ENCODE measurements at regions not wholly inside any gene's neighbourhood (a gene's known extent, or its start where the extent isn't known, plus 50 kb on each side); places are given as distances from the start of the nearest gene placed in this dataset.
A peak's percentile ranks its signal among the peaks of the same experiment; 100 is the strongest.

DNA sequence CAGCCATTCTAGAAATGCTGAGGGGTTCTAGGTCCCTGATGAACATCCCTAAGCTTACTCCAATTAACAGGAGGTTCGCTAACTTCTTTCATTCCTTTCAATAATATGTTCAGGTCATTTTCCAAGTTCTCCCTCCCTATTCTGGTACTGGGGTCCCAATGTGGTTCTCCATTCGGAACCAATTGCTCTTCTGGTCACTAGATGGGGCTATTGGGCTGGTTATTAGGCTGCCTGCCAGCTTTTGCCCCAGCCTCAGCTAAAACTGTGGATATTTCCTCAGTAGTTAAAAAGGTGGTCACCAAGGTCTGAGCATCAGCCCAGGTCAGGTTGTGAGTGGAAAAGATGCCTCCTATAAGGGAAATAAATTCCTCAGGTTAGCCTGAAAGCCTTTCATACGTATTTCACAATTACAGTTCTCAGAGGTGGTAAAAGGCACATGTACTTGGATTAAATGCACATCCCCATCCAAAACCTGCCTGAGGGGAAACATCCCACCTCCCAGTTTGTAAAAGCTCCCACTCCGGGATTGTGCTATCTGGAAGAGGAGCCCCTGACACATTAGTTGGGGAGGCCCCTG lies 161.1 kb upstream of the CCDC179 start:
- no peak for ATAC-seq
- intact Hi-C loops (cut with micrococcal nuclease) = no loop called here
- Mint-ChIP-seq H3K36me3 (no peaks in the 10 kb centered on the region), H3K4me1 (no peaks in the 10 kb centered on the region), H3K27ac (no peak overlapping the region), H3K4me3 (no peak overlapping the region), H3K9me3 (peaks cover 0 to 4% (median 0%) of the 10 kb centered on the region in 11 donors), H3K27me3 (no peaks in the 10 kb centered on the region)
- Histone ChIP-seq H3K27me3 (ENCODE audit: control insufficient read depth in 2 of 2, insufficient read depth in 2 of 2, low read length in 2 of 2) (no peaks in the 10 kb centered on the region), H3K36me3 (ENCODE audit: control insufficient read depth in 2 of 3, insufficient read depth in 3 of 3, low read length in 3 of 3) (no peaks in the 10 kb centered on the region), H3K9me3 (ENCODE audit: control insufficient read depth in 2 of 3, low read length in 3 of 3) (no peaks in the 10 kb centered on the region), H3K4me3 (ENCODE audit: low read length) (no peak overlapping the region), H3K4me1 (ENCODE audit: control insufficient read depth in 2 of 2, insufficient read depth in 2 of 2, low read length in 2 of 2) (no peaks in the 10 kb centered on the region), H3K27ac (ENCODE audit: low read depth, low read length) (no peak overlapping the region)
- ChIA-PET CTCF (no interaction called here), POLR2A (no interaction called here)
- peak in 1 of 9 donors; percentile 1 for DNase-seq

GRCh38 chr11:23022854-23023253 lies 162.6 kb upstream of the CCDC179 start:
- no peak overlapping the region for H3K27ac ChIP-seq (ENCODE audit: low read depth, low read length)
- no peaks in the 10 kb centered on the region for H3K9me3 Mint-ChIP-seq
- ChIA-PET POLR2A (no interaction called here), CTCF (interaction anchor here (0.8 kb wide), 1 partner anchor 15 kb away, joined by 3 read pairs; no protein-coding TSS in a partner anchor)
- DNase-seq = no peak
- ATAC-seq = no peak
- H3K4me1 ChIP-seq (ENCODE audit: control insufficient read depth in 2 of 2, insufficient read depth in 2 of 2, low read length in 2 of 2) = no peaks in the 10 kb centered on the region
- H3K27me3 Mint-ChIP-seq = no peaks in the 10 kb centered on the region
- H3K36me3 Mint-ChIP-seq = no peaks in the 10 kb centered on the region
- no peaks in the 10 kb centered on the region for H3K36me3 ChIP-seq (ENCODE audit: control insufficient read depth in 2 of 3, insufficient read depth in 3 of 3, low read length in 3 of 3)
- no peak overlapping the region for H3K4me3 Mint-ChIP-seq
- H3K27me3 ChIP-seq (ENCODE audit: control insufficient read depth in 2 of 2, insufficient read depth in 2 of 2, low read length in 2 of 2) = no peaks in the 10 kb centered on the region
- H3K4me1 Mint-ChIP-seq = peaks cover 0 to 1% (median 0%) of the 10 kb centered on the region in 7 donors
- intact Hi-C loops (cut with micrococcal nuclease) = no loop called here
- H3K9me3 ChIP-seq (ENCODE audit: control insufficient read depth in 2 of 3, low read length in 3 of 3) = no peaks in the 10 kb centered on the region
- H3K27ac Mint-ChIP-seq = no peak overlapping the region
- no peak overlapping the region for H3K4me3 ChIP-seq (ENCODE audit: low read length)

DNA sequence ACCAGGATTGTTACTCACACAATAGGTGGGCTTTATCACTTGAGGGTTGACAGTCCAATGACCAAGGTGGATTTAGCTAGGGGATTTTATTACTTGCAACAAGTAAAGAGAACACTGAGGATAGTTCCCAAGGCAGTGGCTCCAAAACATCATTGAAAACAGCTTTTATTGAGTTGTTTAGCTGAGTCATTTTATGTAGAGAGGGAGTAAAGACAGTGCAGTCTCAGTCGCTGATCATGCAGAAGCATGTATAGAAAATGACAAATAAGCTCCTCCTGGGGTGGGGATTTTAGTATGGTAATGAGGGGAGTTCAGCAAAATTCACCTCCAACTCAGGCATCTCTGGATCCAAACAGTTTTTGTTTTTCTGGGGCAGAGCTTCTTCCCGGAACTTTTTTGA lies 163.0 kb upstream of the CCDC179 start:
- H3K9me3 Mint-ChIP-seq = no peaks in the 10 kb centered on the region

GRCh38 chr11:23041001-23041503 lies 180.8 kb upstream of the CCDC179 start:
- ATAC-seq (no peak), DNase-seq (no peak)
- intact Hi-C loops (cut with micrococcal nuclease) = no loop called here
- Mint-ChIP-seq H3K36me3 (no peaks in the 10 kb centered on the region), H3K4me1 (no peaks in the 10 kb centered on the region), H3K9me3 (peaks cover 0 to 9% (median 0%) of the 10 kb centered on the region in 11 donors), H3K27me3 (no peaks in the 10 kb centered on the region), H3K27ac (no peak overlapping the region), H3K4me3 (no peak overlapping the region)
- POLR2A ChIA-PET = no interaction called here
- H3K4me3 ChIP-seq (ENCODE audit: low read length) = no peak overlapping the region
- no peak overlapping the region for H3K27ac ChIP-seq (ENCODE audit: low read depth, low read length)
- no peaks in the 10 kb centered on the region for H3K27me3 ChIP-seq (ENCODE audit: control insufficient read depth in 2 of 2, insufficient read depth in 2 of 2, low read length in 2 of 2)
- no peaks in the 10 kb centered on the region for H3K9me3 ChIP-seq (ENCODE audit: control insufficient read depth in 2 of 3, low read length in 3 of 3)
- no peaks in the 10 kb centered on the region for H3K36me3 ChIP-seq (ENCODE audit: control insufficient read depth in 2 of 3, insufficient read depth in 3 of 3, low read length in 3 of 3)
- CTCF ChIA-PET = no interaction called here
- H3K4me1 ChIP-seq (ENCODE audit: control insufficient read depth in 2 of 2, insufficient read depth in 2 of 2, low read length in 2 of 2) = no peaks in the 10 kb centered on the region

More for the DNA sequence above, 163.0 kb upstream of the CCDC179 start:
- peaks cover 0 to 1% (median 0%) of the 10 kb centered on the region in 7 donors for H3K4me1 Mint-ChIP-seq
- ChIA-PET POLR2A (no interaction called here), CTCF (interaction anchor here (0.7 to 0.8 kb wide), 2 partner anchors 14 to 34 kb away, joined by 3 read pairs; no protein-coding TSS in a partner anchor)
- DNase-seq (no peak), ATAC-seq (no peak)
- H3K4me3 ChIP-seq (ENCODE audit: low read length) = no peak overlapping the region
- H3K27ac ChIP-seq (ENCODE audit: low read depth, low read length) = no peak overlapping the region
- no peaks in the 10 kb centered on the region for H3K36me3 Mint-ChIP-seq
- no peaks in the 10 kb centered on the region for H3K27me3 ChIP-seq (ENCODE audit: control insufficient read depth in 2 of 2, insufficient read depth in 2 of 2, low read length in 2 of 2)
- H3K4me1 ChIP-seq (ENCODE audit: control insufficient read depth in 2 of 2, insufficient read depth in 2 of 2, low read length in 2 of 2) = no peaks in the 10 kb centered on the region
- H3K27ac Mint-ChIP-seq = no peak overlapping the region
- H3K9me3 ChIP-seq (ENCODE audit: control insufficient read depth in 2 of 3, low read length in 3 of 3) = no peaks in the 10 kb centered on the region
- no peak overlapping the region for H3K4me3 Mint-ChIP-seq
- H3K27me3 Mint-ChIP-seq = no peaks in the 10 kb centered on the region
- no peaks in the 10 kb centered on the region for H3K36me3 ChIP-seq (ENCODE audit: control insufficient read depth in 2 of 3, insufficient read depth in 3 of 3, low read length in 3 of 3)
- intact Hi-C loops (cut with micrococcal nuclease) = no loop called here

DNA sequence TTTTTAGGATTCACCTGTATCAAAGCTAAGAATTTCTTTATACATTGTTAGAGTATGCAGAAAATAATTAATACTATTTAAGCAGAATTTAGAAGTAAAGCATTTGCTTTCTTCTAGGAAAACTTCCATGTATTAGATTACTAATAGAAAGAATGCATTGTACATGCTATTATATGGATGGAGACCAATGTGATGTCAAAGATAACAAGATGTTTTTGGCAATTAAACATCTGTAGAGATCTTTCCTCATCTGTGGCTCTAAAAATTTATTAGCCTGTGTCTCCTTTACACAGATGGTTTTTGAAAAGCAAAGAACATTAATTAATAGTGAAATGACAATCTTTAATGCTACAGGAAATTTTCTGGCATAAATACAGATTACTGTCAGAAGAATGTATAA lies 198.4 kb upstream of the CCDC179 start:
- intact Hi-C loops (cut with micrococcal nuclease) = no loop called here
- no peak for DNase-seq
- no peaks in the 10 kb centered on the region for H3K36me3 Mint-ChIP-seq
- H3K4me3 ChIP-seq (ENCODE audit: low read length) = no peak overlapping the region
- no peak for ATAC-seq
- peaks cover 0 to 2% (median 0%) of the 10 kb centered on the region in 7 donors for H3K4me1 Mint-ChIP-seq
- peaks cover 0 to 4% (median 0%) of the 10 kb centered on the region in 5 donors for H3K27me3 Mint-ChIP-seq
- ChIA-PET POLR2A (no interaction called here), CTCF (no interaction called here)
- no peak overlapping the region for H3K27ac ChIP-seq (ENCODE audit: low read depth, low read length)
- no peak overlapping the region for H3K4me3 Mint-ChIP-seq
- no peaks in the 10 kb centered on the region for H3K27me3 ChIP-seq (ENCODE audit: control insufficient read depth in 2 of 2, insufficient read depth in 2 of 2, low read length in 2 of 2)
- H3K27ac Mint-ChIP-seq = no peak overlapping the region
- no peaks in the 10 kb centered on the region for H3K36me3 ChIP-seq (ENCODE audit: control insufficient read depth in 2 of 3, insufficient read depth in 3 of 3, low read length in 3 of 3)
- no peaks in the 10 kb centered on the region for H3K9me3 Mint-ChIP-seq
- H3K4me1 ChIP-seq (ENCODE audit: control insufficient read depth in 2 of 2, insufficient read depth in 2 of 2, low read length in 2 of 2) = no peaks in the 10 kb centered on the region
- no peaks in the 10 kb centered on the region for H3K9me3 ChIP-seq (ENCODE audit: control insufficient read depth in 2 of 3, low read length in 3 of 3)

DNA sequence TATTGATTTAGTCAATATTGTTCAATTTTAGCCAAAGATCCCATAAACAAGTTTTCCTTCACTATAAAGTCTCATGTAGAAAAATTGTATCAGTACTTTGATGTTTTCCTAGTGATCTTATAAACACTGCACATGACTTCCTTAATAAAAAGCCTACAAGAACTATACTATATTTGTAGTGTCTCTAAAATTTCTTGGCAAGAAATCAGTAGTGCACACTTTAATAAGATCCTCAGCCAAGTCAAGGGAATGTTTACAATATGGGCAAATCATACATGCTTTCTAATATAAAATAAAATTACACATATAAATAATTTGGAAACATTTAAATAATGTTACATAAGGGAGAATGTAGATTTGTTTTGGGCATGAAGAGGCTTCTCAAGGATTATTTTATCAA lies 203.0 kb upstream of the CCDC179 start:
- no peak for DNase-seq
- no peaks in the 10 kb centered on the region for H3K9me3 ChIP-seq (ENCODE audit: control insufficient read depth in 2 of 3, low read length in 3 of 3)
- Mint-ChIP-seq H3K36me3 (no peaks in the 10 kb centered on the region), H3K27me3 (peaks cover 0 to 4% (median 0%) of the 10 kb centered on the region in 5 donors), H3K4me1 (peaks cover 0 to 2% (median 0%) of the 10 kb centered on the region in 7 donors), H3K27ac (no peak overlapping the region), H3K9me3 (peaks cover 0 to 6% (median 0%) of the 10 kb centered on the region in 11 donors), H3K4me3 (no peak overlapping the region)
- no peak overlapping the region for H3K4me3 ChIP-seq (ENCODE audit: low read length)
- no peak overlapping the region for H3K27ac ChIP-seq (ENCODE audit: low read depth, low read length)
- intact Hi-C loops (cut with micrococcal nuclease) = no loop called here
- ChIA-PET POLR2A (no interaction called here), CTCF (no interaction called here)
- no peak for ATAC-seq
- no peaks in the 10 kb centered on the region for H3K4me1 ChIP-seq (ENCODE audit: control insufficient read depth in 2 of 2, insufficient read depth in 2 of 2, low read length in 2 of 2)
- H3K27me3 ChIP-seq (ENCODE audit: control insufficient read depth in 2 of 2, insufficient read depth in 2 of 2, low read length in 2 of 2) = no peaks in the 10 kb centered on the region
- no peaks in the 10 kb centered on the region for H3K36me3 ChIP-seq (ENCODE audit: control insufficient read depth in 2 of 3, insufficient read depth in 3 of 3, low read length in 3 of 3)

GRCh38 chr11:23078289-23078971 lies 218.2 kb upstream of the CCDC179 start:
- H3K27ac Mint-ChIP-seq = no peak overlapping the region
- no peak overlapping the region for H3K4me3 ChIP-seq (ENCODE audit: low read length)
- H3K9me3 ChIP-seq (ENCODE audit: control insufficient read depth in 2 of 3, low read length in 3 of 3) = no peaks in the 10 kb centered on the region
- ATAC-seq = no peak
- no peaks in the 10 kb centered on the region for H3K4me1 Mint-ChIP-seq
- no peak for DNase-seq
- no peak overlapping the region for H3K27ac ChIP-seq (ENCODE audit: low read depth, low read length)
- intact Hi-C loops (cut with micrococcal nuclease) = no loop called here
- no peaks in the 10 kb centered on the region for H3K27me3 ChIP-seq (ENCODE audit: control insufficient read depth in 2 of 2, insufficient read depth in 2 of 2, low read length in 2 of 2)
- H3K4me3 Mint-ChIP-seq = no peak overlapping the region
- H3K4me1 ChIP-seq (ENCODE audit: control insufficient read depth in 2 of 2, insufficient read depth in 2 of 2, low read length in 2 of 2) = no peaks in the 10 kb centered on the region
- H3K9me3 Mint-ChIP-seq = peaks cover 0 to 4% (median 0%) of the 10 kb centered on the region in 11 donors
- H3K36me3 ChIP-seq (ENCODE audit: control insufficient read depth in 2 of 3, insufficient read depth in 3 of 3, low read length in 3 of 3) = no peaks in the 10 kb centered on the region
- H3K27me3 Mint-ChIP-seq = no peaks in the 10 kb centered on the region
- ChIA-PET POLR2A (no interaction called here), CTCF (no interaction called here)
- H3K36me3 Mint-ChIP-seq = no peaks in the 10 kb centered on the region

Data from naive thymus-derived CD4-positive, alpha-beta T cell (primary cell).